GM18508 (cell line): ENCODE measurements at regions not wholly inside any gene's neighbourhood (a gene's known extent, or its start where the extent isn't known, plus 50 kb on each side); places are given as distances from the start of the nearest gene placed in this dataset.
A peak's percentile ranks its signal among the peaks of the same experiment; 100 is the strongest.
"Not testable (repeated sequence)": the region's sequence is repeated elsewhere in the genome, so short reads cannot be mapped to it uniquely, and the experiment has no call there.

Experiments used
- ATAC-seq: cut with Tn5 transposase; IDR thresholded peaks from one replicate; pipeline ENCODE4 v1.9.1; 2021; ENCODE audit warnings: moderate number of reproducible peaks; ENCODE audit not compliant: insufficient read depth, unreplicated experiment

- ATAC-seq, result peak; percentile 96
These were observed 115.8 kb upstream of the SLIT3 start for GRCh38 chr5:169416583-169417196.

DNA sequence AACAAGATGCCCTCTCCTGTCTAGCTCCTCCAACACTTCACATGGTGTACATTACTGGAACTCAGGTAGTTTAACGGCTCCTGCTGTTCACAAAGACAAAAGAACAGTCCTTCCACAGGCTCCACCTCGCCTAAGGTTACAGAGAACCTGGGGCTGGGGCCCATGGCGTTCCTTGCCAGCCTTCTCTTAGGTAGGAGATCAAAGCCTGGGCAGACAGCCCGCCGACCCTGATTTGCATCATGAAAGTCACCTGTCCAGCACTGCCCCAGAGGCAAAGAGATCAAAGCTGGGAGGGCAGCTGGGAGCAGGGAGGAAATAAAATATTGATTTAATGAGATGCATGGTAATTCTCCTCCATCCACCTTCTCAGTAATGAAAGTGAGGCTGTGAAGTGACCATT, 115.0 kb upstream of the SLIT3 start:
- no peak for ATAC-seq

GRCh38 chr5:169415371-169415770, 114.4 kb upstream of the SLIT3 start:
- no peak for ATAC-seq

- no peak for ATAC-seq
These were observed 112.5 kb upstream of the SLIT3 start for GRCh38 chr5:169413416-169413815.

DNA sequence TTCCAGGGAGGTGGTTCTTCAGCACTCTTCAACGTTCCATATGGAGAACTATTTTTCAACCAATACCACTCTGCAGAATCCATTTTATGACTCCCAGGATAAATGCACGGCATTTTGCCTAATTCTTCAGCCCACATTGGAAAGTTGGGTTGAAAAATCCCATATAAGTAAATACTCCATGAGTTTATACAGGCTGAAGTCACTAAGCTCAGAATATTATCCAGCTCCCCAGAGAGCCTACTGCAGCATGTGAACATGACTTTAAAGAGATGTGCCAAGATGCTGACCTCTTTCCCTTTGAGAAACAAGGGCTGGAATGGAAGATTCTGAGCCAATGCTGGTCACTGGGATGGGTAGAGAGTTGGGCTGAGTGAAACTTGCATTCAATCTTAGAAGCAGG, 111.9 kb upstream of the SLIT3 start:
- no peak for ATAC-seq

GRCh38 chr5:169411786-169412430, 111.0 kb upstream of the SLIT3 start:
- ATAC-seq, result no peak

- ATAC-seq, result no peak
These were observed 110.3 kb upstream of the SLIT3 start for GRCh38 chr5:169410996-169411783.

DNA sequence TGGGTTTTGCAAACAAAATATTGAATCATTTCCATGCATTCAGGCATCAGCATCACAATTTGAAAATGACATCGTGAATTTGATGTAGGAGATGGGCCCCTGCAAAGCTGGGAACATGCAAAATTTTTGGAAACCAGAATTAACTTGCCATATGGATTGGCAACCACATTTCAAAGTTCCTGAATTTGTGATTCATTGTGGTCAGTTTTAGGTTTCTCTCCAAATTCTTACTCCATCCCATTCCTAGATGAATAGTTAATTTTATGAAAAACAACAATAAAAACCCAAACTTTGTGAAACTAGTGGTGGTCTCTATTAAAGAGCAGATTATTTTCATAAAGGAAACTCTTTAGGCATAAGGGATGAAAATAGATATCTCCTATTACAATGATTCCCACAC, 107.8 kb upstream of the SLIT3 start:
- no peak for ATAC-seq

GRCh38 chr5:169408171-169408570, 107.2 kb upstream of the SLIT3 start:
- ATAC-seq, result no peak

DNA sequence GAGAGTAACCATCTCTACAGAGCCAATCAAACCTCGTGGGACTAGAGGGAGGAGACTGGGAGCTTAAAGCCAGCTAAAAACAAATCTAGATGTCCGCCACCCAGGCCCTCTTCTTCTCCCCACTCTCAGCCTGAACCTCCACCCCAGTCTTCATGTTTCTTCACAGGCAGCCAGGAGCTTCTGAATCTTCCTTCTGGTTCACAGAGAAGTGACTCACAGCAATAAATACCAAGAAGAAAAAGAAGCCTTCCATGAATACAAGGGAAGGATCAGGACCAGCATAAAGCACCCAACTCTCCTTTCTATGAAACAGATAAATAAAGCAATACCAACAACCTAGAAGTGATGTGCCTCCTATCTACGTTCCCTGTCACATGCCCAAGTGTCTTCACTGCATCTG, 103.3 kb upstream of the SLIT3 start:
- no peak for ATAC-seq

GRCh38 chr5:169398515-169398914, 97.6 kb upstream of the SLIT3 start:
- no peak for ATAC-seq

- ATAC-seq, result no peak
These were observed 94.2 kb upstream of the SLIT3 start for GRCh38 chr5:169395136-169395535.

DNA sequence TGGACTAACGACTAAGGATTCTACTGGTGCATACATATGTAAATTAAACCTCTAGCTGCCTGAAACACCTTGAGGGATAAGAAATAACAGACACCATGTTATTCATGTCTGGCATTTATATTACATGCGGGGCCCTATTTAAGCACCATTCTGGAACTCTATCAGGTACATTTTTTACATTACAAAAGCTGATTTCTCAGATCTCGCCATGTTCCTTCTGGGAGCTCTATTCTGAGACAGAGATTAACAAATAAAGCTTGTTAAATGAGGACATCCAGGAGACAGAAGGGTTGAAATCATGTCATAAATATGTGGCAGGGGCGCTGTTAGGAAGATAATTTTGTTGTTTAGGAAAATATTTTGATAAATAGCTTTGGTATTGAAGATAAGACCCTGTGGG, 93.4 kb upstream of the SLIT3 start:
- no peak for ATAC-seq

- ATAC-seq, result no peak
These were observed 93.0 kb upstream of the SLIT3 start for GRCh38 chr5:169393907-169394306.

DNA sequence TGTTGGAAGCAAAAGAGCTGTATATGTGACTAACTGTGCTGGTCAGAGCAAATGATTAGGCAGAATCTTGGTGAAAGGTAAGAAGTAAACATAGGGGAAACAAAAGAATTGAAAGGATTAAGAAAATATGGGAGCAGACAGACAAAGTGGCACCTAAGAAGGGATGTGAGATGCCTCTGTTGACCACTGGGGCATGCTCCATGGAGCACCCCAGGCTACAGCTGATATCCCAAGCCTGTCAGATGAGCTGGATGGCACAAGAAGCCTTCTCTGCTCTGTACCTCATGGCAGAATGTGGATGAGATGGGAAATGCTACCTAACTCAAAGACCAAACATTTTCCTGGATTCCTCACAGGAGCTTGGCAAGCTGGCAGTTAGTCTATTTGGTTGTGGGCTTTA, 89.3 kb upstream of the SLIT3 start:
- ATAC-seq, result no peak

GRCh38 chr5:169389318-169389717, 88.4 kb upstream of the SLIT3 start:
- ATAC-seq, result no peak

- no peak for ATAC-seq
These were observed 84.7 kb upstream of the SLIT3 start for GRCh38 chr5:169385636-169386035.

GRCh38 chr5:169384661-169385060, 83.7 kb upstream of the SLIT3 start:
- no peak for ATAC-seq

DNA sequence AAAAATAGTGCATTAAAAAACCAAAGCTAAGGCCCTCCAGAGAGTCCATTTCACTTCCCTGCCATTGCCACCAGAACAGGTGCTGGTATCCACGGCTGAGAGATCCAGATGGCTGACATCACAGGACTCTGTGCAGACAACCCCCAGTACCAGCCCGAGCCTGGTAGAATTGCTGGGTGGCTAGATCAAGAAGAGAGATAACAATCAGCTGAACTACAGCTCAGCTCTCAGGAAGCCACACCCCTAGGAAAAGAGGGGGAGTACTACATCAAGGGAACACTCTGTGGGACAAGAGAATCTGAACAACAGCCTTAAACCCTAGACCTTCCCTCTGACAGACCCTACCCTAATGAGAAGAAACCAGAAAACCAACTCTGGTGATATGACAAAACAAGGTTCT, 73.8 kb upstream of the SLIT3 start:
- ATAC-seq, result no peak

DNA sequence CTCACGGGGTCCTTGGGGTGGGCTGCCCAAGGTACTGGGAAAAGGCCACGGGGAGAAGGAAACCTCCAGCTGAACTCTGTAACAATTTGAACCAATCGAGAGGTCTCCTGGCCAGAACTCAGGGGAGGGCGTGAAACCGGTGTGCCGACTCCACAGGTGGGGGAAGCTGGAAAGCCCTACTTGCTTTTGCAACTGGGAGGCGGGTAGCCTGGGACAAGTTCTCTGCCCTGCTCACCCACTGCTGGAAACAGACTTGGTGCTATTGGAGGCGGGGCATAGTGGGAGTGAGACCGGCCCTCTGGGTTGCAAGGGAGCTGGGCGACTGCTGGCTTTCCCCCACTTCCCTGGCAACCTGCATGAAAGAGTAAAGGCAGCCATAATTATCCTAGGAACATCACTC, 73.2 kb upstream of the SLIT3 start:
- ATAC-seq, result no peak

GRCh38 chr5:169371801-169372200, 70.9 kb upstream of the SLIT3 start:
- not testable (repeated sequence) for ATAC-seq

GRCh38 chr5:169369130-169369529, 68.2 kb upstream of the SLIT3 start:
- no peak for ATAC-seq
